HepG2 (cell line): ENCODE measurements at regions not wholly inside any gene's neighbourhood (a gene's known extent, or its start where the extent isn't known, plus 50 kb on each side); places are given as distances from the start of the nearest gene placed in this dataset.
A peak's percentile ranks its signal among the peaks of the same experiment; 100 is the strongest.

ENCODE experiments used
- ATAC-seq: fragments of 200-7000 bp; cut with Tn5 transposase; 3 replicates; pipeline ENCODE4 v1.9.1; 2020; ENCODE audit warnings: mild to moderate bottlenecking, moderate library complexity
- BruUV-seq: library from RNA; stranded (reverse); fragments of 400-500 nt; replicated peaks from 2 replicates; lab custom pipeline; 2021; lab: Mats Ljungman, UMichigan
- CTCF ChIA-PET: fragments of 300-600 bp; formaldehyde crosslinking; extraction: SDS; loops from one replicate; lab custom pipeline; 2021; ENCODE audit warnings: low total read pairs, inconsistent platforms, low intra/inter-chr PET ratio; lab: Yijun Ruan, JAX
- POLR2A ChIA-PET: fragments of 350-600 bp; sonication (Branson Sonifier 250); formaldehyde crosslinking; loops from one replicate; lab custom pipeline; 2020; ENCODE audit warnings: antibody characterized with exemption, inconsistent platforms; lab: Yijun Ruan, JAX
- DNase-seq: peaks from one replicate; pipeline ENCODE4 v3.0.0-alpha.2; 2015; ENCODE audit warnings: low spot score
- FAIRE-seq: peaks from 3 replicates; lab custom pipeline; 2011; peaks lifted over from hg19 to GRCh38; lab: Jason Lieb, UNC
- H2AFZ ChIP-seq: one replicate; pipeline ENCODE4 v1.6.1; 2011; ENCODE audit warnings: low read length, inconsistent platforms
- H3K27ac ChIP-seq: fragments of 300-600 bp; 3 replicates; pipeline ENCODE4 v1.8.0; 2011; ENCODE audit warnings: mixed run types, mild to moderate bottlenecking, mixed read lengths, low read length, inconsistent platforms; ENCODE audit not compliant: insufficient read depth; ENCODE audit errors: extremely low read length
- H3K27me3 ChIP-seq, 2 experiments: fragments of 200-600 bp in 1 of 2; 2 replicates in 1 of 2; 3 replicates in 1 of 2; pipeline versions ENCODE4 v1.6.0 to v1.8.0; 2011; ENCODE audit warnings: low read length in 2 of 2, mild to moderate bottlenecking in 2 of 2, moderate library complexity in 2 of 2, inconsistent platforms in 1 of 2; ENCODE audit not compliant: insufficient read depth in 2 of 2, control insufficient read depth in 1 of 2
- H3K36me3 ChIP-seq, 2 experiments: fragments of 200-600 bp in 1 of 2; replicated peaks in 1 of 2; 2 replicates in 1 of 2; 3 replicates in 1 of 2; pipeline versions ENCODE4 v1.5.1 to v1.8.0; 2011; ENCODE audit warnings: low read length in 2 of 2, inconsistent platforms in 1 of 2; ENCODE audit not compliant: insufficient read depth in 2 of 2, control insufficient read depth in 1 of 2
- H3K4me1 ChIP-seq: 2 replicates; pipeline ENCODE4 v1.5.1; 2012; ENCODE audit warnings: low read length, inconsistent platforms; ENCODE audit not compliant: insufficient read depth
- H3K4me2 ChIP-seq: 2 replicates; pipeline ENCODE4 v1.6.0; 2011; ENCODE audit warnings: low read depth, low read length, inconsistent platforms
- H3K4me3 ChIP-seq, 3 experiments: fragments of 200-600 bp in 1 of 3; sonication (generic), shearing (Covaris generic) in 1 of 3; replicated peaks in 1 of 3; 2 replicates each; pipeline ENCODE4 v1.5.1; 2011 to 2016; ENCODE audit warnings: low read length in 3 of 3, inconsistent platforms in 2 of 3, low read depth in 2 of 3, mild to moderate bottlenecking in 2 of 3, control low read depth in 1 of 3, mixed read lengths in 1 of 3; ENCODE audit not compliant: insufficient read depth in 1 of 3
- H3K79me2 ChIP-seq: one replicate; pipeline ENCODE4 v1.6.1; 2011; ENCODE audit warnings: low read length, inconsistent platforms; ENCODE audit not compliant: insufficient read depth
- H3K9ac ChIP-seq: 2 replicates; pipeline ENCODE4 v1.6.0; 2011; ENCODE audit warnings: mild to moderate bottlenecking, low read depth, low read length, inconsistent platforms; ENCODE audit not compliant: insufficient read depth
- H3K9me3 ChIP-seq: 2 replicates; pipeline ENCODE4 v1.5.1; 2012; ENCODE audit warnings: mild to moderate bottlenecking, low read length
- H4K20me1 ChIP-seq: 2 replicates; pipeline ENCODE4 v1.6.0; 2011; ENCODE audit warnings: inconsistent platforms, mild to moderate bottlenecking, low read length, moderate library complexity; ENCODE audit not compliant: insufficient read depth
- AFF4 ChIP-seq: sonication (generic); formaldehyde crosslinking; IDR thresholded peaks from 2 replicates; pipeline ENCODE4 v1.4.0; 2020; ENCODE audit warnings: missing genetic modification reagents
- AGO2 ChIP-seq: fragments of 200-400 bp; formaldehyde crosslinking; optimal IDR thresholded peaks from 2 replicates; pipeline ENCODE3; 2017; ENCODE audit warnings: mild to moderate bottlenecking, low read depth, low read length, moderate library complexity
- BHLHE40 ChIP-seq: IDR thresholded peaks from 2 replicates; pipeline ENCODE4 v1.6.1; 2011; ENCODE audit warnings: low read length, improper control_type of control experiment
- EED ChIP-seq: sonication (generic); formaldehyde crosslinking; IDR thresholded peaks from 2 replicates; pipeline ENCODE4 v1.5.0; 2020; ENCODE audit warnings: mild to moderate bottlenecking, missing genetic modification reagents
- IKZF4 ChIP-seq: sonication (generic); formaldehyde crosslinking; IDR thresholded peaks from 2 replicates; pipeline ENCODE4 v1.5.1; 2020; ENCODE audit warnings: borderline replicate concordance, mild to moderate bottlenecking, low read depth, missing genetic modification reagents; ENCODE audit errors: not compliant biosample characterization
- ISL2 ChIP-seq: sonication (generic); formaldehyde crosslinking; IDR thresholded peaks from 2 replicates; pipeline ENCODE4 v1.5.0; 2020; ENCODE audit warnings: missing genetic modification reagents
- MEIS2 ChIP-seq: sonication (generic); formaldehyde crosslinking; IDR thresholded peaks from 2 replicates; pipeline ENCODE4 v1.9.0; 2021; ENCODE audit warnings: mild to moderate bottlenecking, missing genetic modification reagents
- NFAT5 ChIP-seq: sonication (generic); formaldehyde crosslinking; IDR thresholded peaks from 2 replicates; pipeline ENCODE4 v1.4.0; 2020; ENCODE audit warnings: missing genetic modification reagents
- PAX8 ChIP-seq: sonication (generic); formaldehyde crosslinking; IDR thresholded peaks from 2 replicates; pipeline ENCODE4 v1.8.0; 2022; ENCODE audit warnings: mild to moderate bottlenecking, missing genetic modification reagents, borderline replicate concordance
- RBAK ChIP-seq: sonication (generic); formaldehyde crosslinking; IDR thresholded peaks from 2 replicates; pipeline ENCODE4 v1.5.1; 2020; ENCODE audit warnings: mild to moderate bottlenecking, missing genetic modification reagents
- REXO4 ChIP-seq: sonication (generic); formaldehyde crosslinking; IDR thresholded peaks from 2 replicates; pipeline ENCODE4 v1.8.0; 2022; ENCODE audit warnings: missing genetic modification reagents, mild to moderate bottlenecking, borderline replicate concordance
- SAP130 ChIP-seq: IDR thresholded peaks from 2 replicates; pipeline ENCODE4 v1.6.1; 2016; ENCODE audit warnings: low read depth
- SRF ChIP-seq: IDR thresholded peaks from 2 replicates; pipeline ENCODE4 v1.6.1; 2011; ENCODE audit warnings: mild to moderate bottlenecking, low read depth, low read length, moderate library complexity
- ZNF788 ChIP-seq: sonication (generic); formaldehyde crosslinking; IDR thresholded peaks from 2 replicates; pipeline ENCODE4 v1.5.0; 2020; ENCODE audit warnings: mild to moderate bottlenecking, missing genetic modification reagents, borderline replicate concordance
- WGBS: methylation state at CpG from one replicate; pipeline ENCODE4 v1.1.6; 2017; ENCODE audit warnings: low lambda C conversion rate; 5-methylcytosine and 5-hydroxymethylcytosine counted together
- in situ Hi-C: cut with HindIII; loops from 2 replicates; pipeline ENCODE4 v1.10.0; 2017; ENCODE audit warnings: low pct_unique_long_range_greater_than_20kb; ENCODE audit not compliant: extremely low pct_ligation_motif_present
- intact Hi-C: fragments of 100-400 bp; cut with micrococcal nuclease; formaldehyde crosslinking; loops from one replicate; pipeline ENCODE4 v1.10.0; 2022; ENCODE audit not compliant: unreplicated experiment

- Histone ChIP-seq H3K9ac (no peak overlapping the region), H3K4me2 (no peak overlapping the region), H2AFZ (no peak overlapping the region), H3K4me1 (no peaks in the 10 kb centered on the region), H3K9me3 (no peaks in the 10 kb centered on the region), H3K36me3 (no peaks in the 10 kb centered on the region), H3K79me2 (no peaks in the 10 kb centered on the region), H3K27me3 (no peaks in the 10 kb centered on the region; a peak in 1 of 5 replicates), H4K20me1 (no peaks in the 10 kb centered on the region), H3K27ac (no peak overlapping the region), H3K4me3 (no peak overlapping the region)
- no peak for FAIRE-seq
- DNase-seq: no peak
- WGBS: 31% methylated on average over 6 of the region's 7 CpGs
- CTCF ChIA-PET: no interaction called here
- ATAC-seq: peak; percentile 70
- in situ Hi-C loops (no loop called here), intact Hi-C loops (no loop called here)
- BruUV-seq: no TSS peak
- TF ChIP-seq SRF (no peak), AGO2 (no peak), SAP130 (CRISPR knock-in tag) (no peak), NFAT5 (CRISPR knock-in tag) (no peak), EED (CRISPR knock-in tag) (no peak), RBAK (no peak), ZNF788 (CRISPR knock-in tag) (no peak), REXO4 (CRISPR knock-in tag) (no peak), AFF4 (CRISPR knock-in tag) (no peak), BHLHE40 (no peak), PAX8 (no peak), ISL2 (no peak), MEIS2 (CRISPR knock-in tag) (no peak), IKZF4 (CRISPR knock-in tag) (no peak)
- POLR2A ChIA-PET: no interaction called here
Observed at GRCh38 chr17:31733326-31733725, 125.7 kb downstream of the COPRS start.
